Omental fat pad (tissue), 3 donors: ENCODE measurements at regions not wholly inside any gene's neighbourhood (a gene's known extent, or its start where the extent isn't known, plus 50 kb on each side); places are given as distances from the start of the nearest gene placed in this dataset.

ENCODE experiments used
- ATAC-seq: fragments of 150-250 bp; one replicate; pipeline ENCODE4 v1.9.1; 2016; ENCODE audit warnings: mild to moderate bottlenecking, moderate library complexity; ENCODE audit not compliant: low FRiP score
- DNase-seq: peaks from one replicate; pipeline ENCODE4 v3.0.0-alpha.2; 2019; ENCODE audit warnings: low spot score
- CTCF ChIP-seq, 3 donors: fragments of 450-650 bp; IDR thresholded peaks; one replicate each; pipeline ENCODE4 v1.5.1; 2016 to 2017; ENCODE audit warnings: antibody characterized with exemption in 3 of 3, mild to moderate bottlenecking in 3 of 3, moderate library complexity in 2 of 3

DNA sequence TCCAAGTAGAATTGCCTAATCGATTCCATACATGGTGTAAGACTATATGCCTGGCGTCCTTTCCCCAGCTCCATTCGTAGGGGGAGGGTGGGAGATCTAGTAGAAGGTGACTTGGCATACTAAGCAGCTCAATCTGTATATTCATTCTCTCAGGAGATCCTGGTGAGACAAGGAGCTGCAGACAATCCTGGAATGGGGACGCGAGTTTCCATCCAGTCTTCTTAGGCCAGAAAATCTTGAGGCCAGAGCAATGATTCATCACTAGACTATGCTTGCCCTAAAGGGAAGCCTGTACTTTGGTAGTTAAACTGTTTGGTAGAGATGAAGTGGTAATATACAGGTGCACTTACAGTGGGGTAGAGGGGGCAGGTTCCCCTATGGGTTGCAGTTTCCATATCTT lies 468.7 kb downstream of the ADGRL2 start:
- DNase-seq = no peak
- no peak for TF ChIP-seq CTCF (IDR thresholded peaks at IDR 0.05)
- ATAC-seq = no peak

DNA sequence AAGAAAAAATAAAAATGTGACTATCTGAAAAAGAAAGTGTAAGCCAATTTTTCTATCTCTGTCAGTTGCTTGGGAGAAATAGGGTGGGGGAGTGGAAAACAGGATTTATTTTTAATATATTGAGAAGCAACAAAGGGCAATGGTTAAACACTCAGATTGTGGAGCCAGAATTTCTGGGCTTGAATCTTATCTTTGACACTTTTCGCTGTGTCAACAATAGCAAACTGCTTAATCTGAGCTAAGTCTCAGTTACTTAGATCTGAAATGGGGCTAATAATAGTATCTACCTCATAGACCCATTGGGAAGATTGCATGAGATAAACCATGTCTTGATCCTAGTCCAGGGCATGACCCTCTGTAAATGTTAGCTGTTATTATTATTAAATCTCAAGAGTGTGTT lies 468.1 kb downstream of the ADGRL2 start:
- ATAC-seq (no peak), DNase-seq (no peak)
- TF ChIP-seq CTCF (IDR thresholded peaks at IDR 0.05) = no peak

DNA sequence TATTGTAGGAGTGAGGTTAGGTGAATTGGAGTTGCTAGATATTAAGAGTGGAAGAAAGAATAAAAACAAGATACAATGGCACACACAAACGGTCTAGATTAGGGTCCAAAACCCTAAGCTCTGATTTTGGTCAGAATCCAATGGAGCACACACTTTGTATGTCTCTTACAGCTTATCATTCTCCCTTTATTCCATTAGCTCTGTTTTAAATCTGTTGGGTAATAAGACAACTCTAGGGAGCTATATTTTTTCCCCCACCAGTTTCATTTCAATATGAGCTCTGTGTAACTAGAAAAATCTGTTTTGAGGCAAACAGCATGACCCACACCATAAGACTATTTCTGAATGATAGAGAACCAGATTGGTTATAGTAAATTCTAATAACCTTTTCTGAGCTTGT lies 465.6 kb downstream of the ADGRL2 start:
- no peak for ATAC-seq
- TF ChIP-seq CTCF (IDR thresholded peaks at IDR 0.05) = no peak
- no peak for DNase-seq

DNA sequence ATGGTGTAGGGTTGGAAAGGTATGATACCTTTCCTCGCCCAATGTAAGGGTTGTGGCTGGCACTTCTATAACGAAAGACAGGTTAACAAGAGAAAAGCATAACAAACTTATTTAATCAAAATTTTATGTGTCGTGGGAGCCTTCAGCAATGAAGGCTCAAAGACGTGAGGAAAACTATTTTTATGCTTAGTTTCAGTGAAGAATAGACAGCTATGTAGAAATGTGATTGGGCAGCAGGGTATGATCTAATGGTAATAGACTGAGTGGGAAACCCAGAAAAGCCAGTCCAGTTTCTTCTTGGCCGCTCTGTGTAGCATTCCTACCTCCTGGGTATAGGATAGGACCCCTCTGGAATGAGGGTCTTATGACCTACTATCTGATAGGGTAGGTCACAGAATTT lies 464.7 kb downstream of the ADGRL2 start:
- ATAC-seq (no peak), DNase-seq (no peak)
- no peak for TF ChIP-seq CTCF (IDR thresholded peaks at IDR 0.05)

- ATAC-seq (no peak), DNase-seq (no peak)
- TF ChIP-seq CTCF (IDR thresholded peaks at IDR 0.05) = no peak
Measured at GRCh38 chr1:82264802-82265201, 464.1 kb downstream of the ADGRL2 start.

DNA sequence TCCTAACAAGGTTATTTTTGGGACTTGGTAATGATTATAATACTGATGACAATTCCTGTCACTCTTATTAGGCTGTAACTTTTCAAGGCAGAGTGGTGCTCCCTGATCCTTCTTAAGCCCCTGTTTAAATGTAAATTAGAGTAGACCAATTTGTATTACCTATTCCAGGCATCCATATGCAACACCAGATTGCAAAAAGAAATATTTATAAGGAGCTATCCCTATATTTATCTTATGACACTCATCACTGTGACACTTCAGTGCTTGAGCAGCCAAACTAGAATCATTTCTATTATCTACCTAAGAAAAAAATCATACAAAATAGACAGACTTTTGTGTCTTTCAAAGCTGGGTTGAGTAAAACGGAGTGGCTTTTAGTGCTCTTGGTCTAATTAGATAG lies 462.7 kb downstream of the ADGRL2 start:
- ATAC-seq (no peak), DNase-seq (no peak)
- TF ChIP-seq CTCF (IDR thresholded peaks at IDR 0.05) = no peak

DNA sequence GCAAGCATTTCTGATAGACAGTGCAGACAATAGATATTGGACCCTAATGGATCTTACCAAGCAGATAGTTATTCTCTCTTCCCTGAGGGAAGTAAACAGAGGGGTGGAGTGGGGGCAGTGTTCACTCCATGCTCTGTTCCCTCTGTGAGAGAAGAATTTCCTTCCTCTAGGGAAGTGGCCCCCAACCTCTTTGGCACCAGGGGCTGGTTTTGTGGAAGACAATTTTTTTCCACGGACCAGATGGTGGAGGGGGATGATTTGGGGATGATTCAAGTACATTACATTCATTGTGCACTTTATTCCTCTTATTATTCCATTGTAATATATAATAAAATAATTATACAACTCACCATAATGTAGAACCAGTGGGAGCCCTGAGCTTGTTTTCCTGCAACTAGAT lies 459.9 kb downstream of the ADGRL2 start:
- no peak for TF ChIP-seq CTCF (IDR thresholded peaks at IDR 0.05)
- DNase-seq = no peak
- no peak for ATAC-seq
